Fibroblast of pulmonary artery (primary cell): ENCODE measurements at regions not wholly inside any gene's neighbourhood (a gene's known extent, or its start where the extent isn't known, plus 50 kb on each side); places are given as distances from the start of the nearest gene placed in this dataset.
A peak's percentile ranks its signal among the peaks of the same experiment; 100 is the strongest.

Experiments
- DNase-seq: peaks from one replicate; pipeline ENCODE4 v3.0.0-alpha.2; 2010; ENCODE audit warnings: low read depth
- H3K4me3 ChIP-seq: replicated peaks from 2 replicates; pipeline ENCODE4 v1.5.1; 2011; ENCODE audit warnings: low read depth, mild to moderate bottlenecking, control low read depth, low read length, moderate library complexity
- CTCF ChIP-seq: IDR thresholded peaks from 2 replicates; pipeline ENCODE4 v1.5.1; 2011; ENCODE audit warnings: mild to moderate bottlenecking, control low read depth, low read length, inconsistent platforms; ENCODE audit errors: missing control alignments

- TF ChIP-seq CTCF, result no peak
- DNase-seq, result no peak
These were observed 150.1 kb upstream of the ARHGAP42 start for GRCh38 chr11:100536979-100537378.

GRCh38 chr11:100543386-100543785 is 143.7 kb upstream of the ARHGAP42 start:
- no peak for TF ChIP-seq CTCF

More at GRCh38 chr11:100536979-100537378, 150.1 kb upstream of the ARHGAP42 start:
- no peak overlapping the region for H3K4me3 ChIP-seq

GRCh38 chr11:100545556-100545955 is 141.5 kb upstream of the ARHGAP42 start:
- DNase-seq, result no peak
- TF ChIP-seq CTCF, result no peak
- H3K4me3 ChIP-seq, result no peak overlapping the region

More at GRCh38 chr11:100543386-100543785, 143.7 kb upstream of the ARHGAP42 start:
- no peak for DNase-seq
- no peak overlapping the region for H3K4me3 ChIP-seq

GRCh38 chr11:100545970-100546369 is 141.1 kb upstream of the ARHGAP42 start:
- H3K4me3 ChIP-seq, result no peak overlapping the region
- DNase-seq, result no peak
- TF ChIP-seq CTCF, result no peak

GRCh38 chr11:100546714-100547113 is 140.4 kb upstream of the ARHGAP42 start:
- H3K4me3 ChIP-seq, result no peak overlapping the region
- TF ChIP-seq CTCF, result no peak
- peak; percentile 71 for DNase-seq

GRCh38 chr11:100550298-100550697 is 136.8 kb upstream of the ARHGAP42 start:
- DNase-seq, result no peak
- TF ChIP-seq CTCF, result no peak
- H3K4me3 ChIP-seq, result no peak overlapping the region

- TF ChIP-seq CTCF, result no peak
- H3K4me3 ChIP-seq, result no peak overlapping the region
These were observed 136.0 kb upstream of the ARHGAP42 start for GRCh38 chr11:100550912-100551632.

More at GRCh38 chr11:100550912-100551632, 136.0 kb upstream of the ARHGAP42 start:
- DNase-seq, result no peak
